Urothelium cell line (cell line): ENCODE measurements at regions not wholly inside any gene's neighbourhood (a gene's known extent, or its start where the extent isn't known, plus 50 kb on each side); places are given as distances from the start of the nearest gene placed in this dataset.
"Not testable (repeated sequence)": the region's sequence is repeated elsewhere in the genome, so short reads cannot be mapped to it uniquely, and the experiment has no call there.

ENCODE experiments used
- DNase-seq: peaks from one replicate; pipeline ENCODE4 v3.0.0; 2011; ENCODE audit warnings: low spot score, mixed read lengths
- FAIRE-seq: peaks from 2 replicates; lab custom pipeline; 2011; peaks lifted over from hg19 to GRCh38; lab: Jason Lieb, UNC

GRCh38 chr21:9740991-9741742, 780.2 kb upstream of the TPTE start:
- DNase-seq, FAIRE-seq: not testable (repeated sequence)

- FAIRE-seq, DNase-seq: not testable (repeated sequence)
Observed at GRCh38 chr21:9743566-9743965, 777.8 kb upstream of the TPTE start.

GRCh38 chr21:9744166-9744565, 777.2 kb upstream of the TPTE start:
- FAIRE-seq = not testable (repeated sequence)

GRCh38 chr21:9744593-9744992, 776.8 kb upstream of the TPTE start:
- DNase-seq, FAIRE-seq: not testable (repeated sequence)

More at GRCh38 chr21:9744166-9744565, 777.2 kb upstream of the TPTE start:
- not testable (repeated sequence) for DNase-seq

- not testable (repeated sequence) for DNase-seq, FAIRE-seq
Observed at GRCh38 chr21:9745457-9746108, 775.8 kb upstream of the TPTE start.

- FAIRE-seq, DNase-seq: not testable (repeated sequence)
Observed at GRCh38 chr21:9746311-9746710, 775.1 kb upstream of the TPTE start.

- FAIRE-seq, DNase-seq: not testable (repeated sequence)
Observed at GRCh38 chr21:9746831-9747606, 774.4 kb upstream of the TPTE start.

GRCh38 chr21:9747870-9748269, 773.5 kb upstream of the TPTE start:
- not testable (repeated sequence) for DNase-seq, FAIRE-seq

- not testable (repeated sequence) for DNase-seq, FAIRE-seq
Observed at GRCh38 chr21:9748451-9748850, 772.9 kb upstream of the TPTE start.

GRCh38 chr21:9749741-9750230, 771.6 kb upstream of the TPTE start:
- not testable (repeated sequence) for FAIRE-seq, DNase-seq

- DNase-seq = no peak
- FAIRE-seq = no peak
Observed at GRCh38 chr21:9750341-9751086, 770.9 kb upstream of the TPTE start.

GRCh38 chr21:9751087-9751585, 770.2 kb upstream of the TPTE start:
- not testable (repeated sequence) for FAIRE-seq, DNase-seq

GRCh38 chr21:9752028-9752427, 769.4 kb upstream of the TPTE start:
- DNase-seq, FAIRE-seq: not testable (repeated sequence)

GRCh38 chr21:9753441-9753840, 767.9 kb upstream of the TPTE start:
- not testable (repeated sequence) for FAIRE-seq, DNase-seq

GRCh38 chr21:9753943-9754342, 767.4 kb upstream of the TPTE start:
- no peak for DNase-seq

GRCh38 chr21:9754434-9754833, 766.9 kb upstream of the TPTE start:
- not testable (repeated sequence) for FAIRE-seq

More at GRCh38 chr21:9753943-9754342, 767.4 kb upstream of the TPTE start:
- FAIRE-seq = no peak

GRCh38 chr21:9755611-9756010, 765.8 kb upstream of the TPTE start:
- no peak for FAIRE-seq
- DNase-seq = no peak

More at GRCh38 chr21:9754434-9754833, 766.9 kb upstream of the TPTE start:
- not testable (repeated sequence) for DNase-seq

- DNase-seq (no peak), FAIRE-seq (no peak)
Observed at GRCh38 chr21:9756677-9757076, 764.7 kb upstream of the TPTE start.

GRCh38 chr21:9757118-9757517, 764.3 kb upstream of the TPTE start:
- DNase-seq, FAIRE-seq: not testable (repeated sequence)

- FAIRE-seq, DNase-seq: not testable (repeated sequence)
Observed at GRCh38 chr21:9757572-9757971, 763.8 kb upstream of the TPTE start.
